ENCODE measurements at regions not wholly inside any gene's neighbourhood (a gene's known extent, or its start where the extent isn't known, plus 50 kb on each side); places are given as distances from the start of the nearest gene placed in this dataset.

DNA sequence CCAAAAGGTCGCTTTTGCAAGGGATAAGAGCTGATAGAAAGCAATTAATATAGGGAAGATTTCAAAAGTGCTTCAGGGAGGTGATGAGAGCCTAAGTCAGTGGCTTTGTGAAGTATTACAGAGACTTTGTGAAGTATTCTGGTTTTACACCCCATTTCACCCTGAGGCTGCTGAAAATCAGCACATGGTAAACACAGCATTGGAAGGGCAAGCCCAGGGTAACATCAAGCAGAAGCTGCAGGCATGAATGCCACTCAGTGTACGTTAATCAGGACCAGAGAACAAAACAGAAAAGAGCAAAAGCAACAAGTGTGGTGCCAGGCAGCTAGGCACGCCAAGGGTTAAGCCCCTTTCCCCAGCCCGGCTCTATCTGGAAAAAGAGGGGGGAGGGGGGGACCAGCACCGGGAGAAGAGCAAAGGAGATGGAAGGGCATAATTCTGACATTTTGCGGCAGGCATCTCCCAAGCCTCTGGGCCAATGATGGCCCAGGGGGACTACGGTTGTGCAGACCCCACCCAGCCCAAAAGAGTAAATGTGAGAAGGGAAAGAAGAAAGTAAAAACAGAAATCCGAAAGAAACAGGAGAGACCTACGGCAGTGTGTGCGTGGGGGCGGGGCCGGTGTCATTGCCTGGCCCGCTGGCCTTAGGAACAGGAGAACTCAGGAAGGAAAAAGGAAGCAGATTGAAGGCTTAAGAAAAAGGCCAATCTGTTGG is 58.9 kb downstream of the DHRS2 start:
- Mint-ChIP-seq H3K4me1 (no peaks in the 10 kb centered on the region), H3K27me3 (peaks cover 25% of the 10 kb centered on the region), H3K36me3 (ENCODE audit: low read depth) (no peaks in the 10 kb centered on the region), H3K9me3 (no peaks in the 10 kb centered on the region), H3K27ac (no peak overlapping the region), H3K4me3 (no peak overlapping the region)
- intact Hi-C loops (cut with micrococcal nuclease) = no loop called here
- ChIA-PET CTCF (no interaction called here), POLR2A (no interaction called here)
- DNase-seq = no peak
- TF ChIP-seq, protein P1, sequence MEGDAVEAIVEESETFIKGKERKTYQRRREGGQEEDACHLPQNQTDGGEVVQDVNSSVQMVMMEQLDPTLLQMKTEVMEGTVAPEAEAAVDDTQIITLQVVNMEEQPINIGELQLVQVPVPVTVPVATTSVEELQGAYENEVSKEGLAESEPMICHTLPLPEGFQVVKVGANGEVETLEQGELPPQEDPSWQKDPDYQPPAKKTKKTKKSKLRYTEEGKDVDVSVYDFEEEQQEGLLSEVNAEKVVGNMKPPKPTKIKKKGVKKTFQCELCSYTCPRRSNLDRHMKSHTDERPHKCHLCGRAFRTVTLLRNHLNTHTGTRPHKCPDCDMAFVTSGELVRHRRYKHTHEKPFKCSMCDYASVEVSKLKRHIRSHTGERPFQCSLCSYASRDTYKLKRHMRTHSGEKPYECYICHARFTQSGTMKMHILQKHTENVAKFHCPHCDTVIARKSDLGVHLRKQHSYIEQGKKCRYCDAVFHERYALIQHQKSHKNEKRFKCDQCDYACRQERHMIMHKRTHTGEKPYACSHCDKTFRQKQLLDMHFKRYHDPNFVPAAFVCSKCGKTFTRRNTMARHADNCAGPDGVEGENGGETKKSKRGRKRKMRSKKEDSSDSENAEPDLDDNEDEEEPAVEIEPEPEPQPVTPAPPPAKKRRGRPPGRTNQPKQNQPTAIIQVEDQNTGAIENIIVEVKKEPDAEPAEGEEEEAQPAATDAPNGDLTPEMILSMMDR (IDR thresholded peaks at IDR 0.05) = no peak
- ATAC-seq (ENCODE audit: low read depth) = no peak

DNA sequence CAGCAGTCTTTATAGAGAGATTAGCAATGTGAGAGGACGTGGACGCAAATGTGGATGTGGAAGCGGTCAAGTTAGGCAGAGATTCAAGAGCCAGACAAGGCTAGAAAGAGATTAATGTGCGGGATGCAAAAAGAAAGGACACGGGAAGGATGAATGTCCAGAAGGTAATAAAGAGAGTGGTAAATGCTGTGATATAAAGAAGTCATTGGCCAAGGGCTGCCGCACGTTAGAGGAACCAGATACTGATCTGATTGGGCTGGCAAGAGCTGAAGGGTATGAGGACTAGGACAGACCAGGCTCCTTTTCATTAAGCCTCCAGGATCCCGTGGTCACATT is 59.5 kb downstream of the DHRS2 start:
- TF ChIP-seq, protein P1 (IDR thresholded peaks at IDR 0.05) = no peak
- CTCF ChIA-PET = no interaction called here
- Mint-ChIP-seq H3K36me3 (ENCODE audit: low read depth) (no peaks in the 10 kb centered on the region), H3K27me3 (peaks cover 22% of the 10 kb centered on the region), H3K4me1 (no peaks in the 10 kb centered on the region), H3K27ac (no peak overlapping the region), H3K4me3 (no peak overlapping the region), H3K9me3 (no peaks in the 10 kb centered on the region)
- POLR2A ChIA-PET = no interaction called here
- DNase-seq = no peak
- ATAC-seq (ENCODE audit: low read depth) = no peak
- intact Hi-C loops (cut with micrococcal nuclease) = no loop called here

DNA sequence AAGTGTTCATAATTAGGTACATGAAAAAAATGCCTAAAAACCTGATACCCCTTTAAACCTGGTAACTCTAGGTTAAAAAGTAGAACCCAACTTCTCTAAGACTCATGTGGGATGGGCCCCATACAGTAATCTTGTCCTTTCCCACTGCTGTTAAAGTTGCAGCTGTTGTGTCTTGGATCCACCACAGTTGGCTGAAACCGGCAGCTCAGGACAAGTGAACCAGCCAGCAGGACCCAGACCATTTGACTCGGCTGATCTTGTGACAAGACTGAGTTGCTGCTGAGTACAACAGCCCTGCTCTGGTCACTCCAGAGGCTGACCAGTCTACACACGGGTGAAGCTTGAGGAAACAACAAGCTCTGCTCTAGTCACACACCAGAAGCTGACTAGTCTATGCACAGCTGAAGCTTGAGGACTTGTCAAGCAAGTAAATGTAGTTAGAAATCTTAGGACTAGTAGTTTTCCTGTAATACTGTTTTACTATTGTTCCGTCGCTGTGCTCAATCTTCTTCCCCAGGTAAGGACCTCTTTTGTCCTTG is 60.6 kb downstream of the DHRS2 start:
- Mint-ChIP-seq H3K36me3 (ENCODE audit: low read depth) (no peaks in the 10 kb centered on the region), H3K4me1 (no peaks in the 10 kb centered on the region), H3K27ac (no peak overlapping the region), H3K4me3 (no peak overlapping the region), H3K9me3 (no peaks in the 10 kb centered on the region), H3K27me3 (peaks cover 19% of the 10 kb centered on the region)
- ATAC-seq (ENCODE audit: low read depth) (no peak), DNase-seq (no peak)
- ChIA-PET POLR2A (no interaction called here), CTCF (no interaction called here)
- TF ChIP-seq, protein P1 (IDR thresholded peaks at IDR 0.05) = no peak
- intact Hi-C loops (cut with micrococcal nuclease) = no loop called here

DNA sequence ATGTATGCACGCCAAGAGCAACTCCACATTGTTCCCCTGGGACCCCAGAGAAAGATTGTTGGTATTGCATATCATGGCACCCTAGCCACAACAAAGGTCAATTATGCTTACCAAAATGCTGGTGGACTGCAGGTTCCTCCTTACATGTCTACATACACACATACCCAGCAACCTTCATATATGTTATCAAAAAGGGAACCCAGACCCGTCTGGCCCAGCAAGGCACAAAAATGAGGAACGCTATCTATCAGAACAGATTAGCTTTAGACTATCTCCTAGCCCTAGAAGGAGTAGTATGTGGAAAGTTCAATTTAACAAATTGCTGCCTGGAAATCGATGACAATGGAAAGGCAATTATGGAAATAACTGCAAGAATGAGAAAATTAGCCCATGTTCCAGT is 61.5 kb downstream of the DHRS2 start:
- intact Hi-C loops (cut with micrococcal nuclease) = no loop called here
- Mint-ChIP-seq H3K27ac (no peak overlapping the region), H3K27me3 (peaks cover 21% of the 10 kb centered on the region), H3K4me3 (no peak overlapping the region), H3K9me3 (peaks cover under 1% of the 10 kb centered on the region), H3K36me3 (ENCODE audit: low read depth) (no peaks in the 10 kb centered on the region), H3K4me1 (no peaks in the 10 kb centered on the region)
- ChIA-PET POLR2A (no interaction called here), CTCF (no interaction called here)
- ATAC-seq (ENCODE audit: low read depth) (no peak), DNase-seq (no peak)
- TF ChIP-seq, protein P1 (IDR thresholded peaks at IDR 0.05) = no peak

DNA sequence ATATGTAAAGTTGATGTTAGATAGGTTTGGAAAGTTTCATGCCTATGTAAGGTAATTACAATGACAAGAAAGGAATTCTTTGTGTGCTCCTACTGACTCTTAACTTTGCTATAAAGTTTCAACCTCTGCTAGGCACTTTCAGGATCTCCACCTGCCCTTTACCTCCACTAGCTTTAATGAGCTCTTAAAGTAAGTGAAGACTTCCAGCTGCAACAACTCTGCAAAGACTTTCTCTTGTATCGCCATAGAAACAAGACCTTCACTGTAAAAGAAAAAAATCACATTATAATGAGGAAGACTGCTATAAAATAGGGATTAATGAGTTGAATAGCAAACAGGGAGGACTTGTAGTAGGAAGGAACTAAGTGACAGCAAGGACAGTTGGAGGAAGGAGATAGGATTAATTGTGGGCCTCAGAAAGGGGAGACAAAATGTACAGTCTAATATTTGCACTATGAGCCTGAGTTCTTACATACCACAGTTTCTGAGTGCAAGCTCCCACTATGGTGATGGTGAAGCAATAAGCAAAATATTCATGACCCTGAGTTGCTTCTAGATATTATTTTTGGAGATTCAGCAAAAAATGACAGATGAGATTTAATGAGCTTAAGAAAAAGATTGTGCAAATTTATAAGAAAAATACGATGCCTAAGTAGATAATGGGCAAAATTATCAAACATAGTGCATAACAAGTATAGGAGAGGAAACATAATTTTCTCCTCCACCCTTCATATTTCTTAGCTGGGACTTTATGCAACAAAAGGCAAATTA is 66.7 kb downstream of the DHRS2 start:
- Mint-ChIP-seq H3K36me3 (ENCODE audit: low read depth) (no peaks in the 10 kb centered on the region), H3K4me1 (no peaks in the 10 kb centered on the region), H3K9me3 (peaks cover 7% of the 10 kb centered on the region), H3K4me3 (no peak overlapping the region), H3K27ac (no peak overlapping the region), H3K27me3 (peaks cover 13% of the 10 kb centered on the region)
- TF ChIP-seq, protein P1 (IDR thresholded peaks at IDR 0.05) = no peak
- no peak for DNase-seq
- ATAC-seq (ENCODE audit: low read depth) = no peak
- ChIA-PET POLR2A (no interaction called here), CTCF (no interaction called here)
- intact Hi-C loops (cut with micrococcal nuclease) = no loop called here

Data from activated B cell treated with CpG ODN at 0.5 μM for 24 hours (primary cell).